Panc1 (cell line): ENCODE measurements at regions not wholly inside any gene's neighbourhood (a gene's known extent, or its start where the extent isn't known, plus 50 kb on each side); places are given as distances from the start of the nearest gene placed in this dataset.

ENCODE experiments used
- ATAC-seq: fragments of 200-7000 bp; cut with Tn5 transposase; 2 replicates; pipeline ENCODE4 v1.9.1; 2020; ENCODE audit warnings: mild to moderate bottlenecking, moderate library complexity
- BruUV-seq: library from RNA; stranded (reverse); fragments of 400-500 nt; replicated peaks from 2 replicates; lab custom pipeline; 2021; lab: Mats Ljungman, UMichigan
- CTCF ChIA-PET: fragments of 300-600 bp; sonication (Branson Sonifier 250); formaldehyde crosslinking; loops from one replicate; lab custom pipeline; 2022; ENCODE audit warnings: antibody characterized with exemption; lab: Charles Lee
- POLR2A ChIA-PET: fragments of 300-600 bp; sonication (Branson Sonifier 250); formaldehyde crosslinking; loops from one replicate; lab custom pipeline; 2022; ENCODE audit warnings: antibody characterized with exemption; lab: Charles Lee
- DNase-seq: peaks from one replicate; pipeline ENCODE4 v3.0.0-alpha.2; 2010; ENCODE audit warnings: low read depth, low spot score
- H3K27ac ChIP-seq: 2 replicates; pipeline ENCODE4 v1.5.1; 2011; ENCODE audit warnings: mild to moderate bottlenecking, low read length, inconsistent platforms
- H3K27me3 ChIP-seq: fragments of 200-500 bp; sonication (Bioruptor generic); 2 replicates; pipeline ENCODE4 v1.6.0; 2014; ENCODE audit warnings: low read length, inconsistent platforms; ENCODE audit not compliant: control insufficient read depth, insufficient read depth
- H3K36me3 ChIP-seq: fragments of 200-500 bp; sonication (Bioruptor generic); 2 replicates; pipeline ENCODE4 v1.5.1; 2014; ENCODE audit warnings: inconsistent platforms, mild to moderate bottlenecking, low read length, moderate library complexity; ENCODE audit not compliant: control insufficient read depth, insufficient read depth
- H3K4me1 ChIP-seq: 2 replicates; pipeline ENCODE4 v1.5.1; 2011; ENCODE audit warnings: inconsistent platforms, mild to moderate bottlenecking, low read length, moderate library complexity; ENCODE audit not compliant: control insufficient read depth, insufficient read depth
- H3K4me3 ChIP-seq, 2 experiments: 2 replicates each; pipeline ENCODE4 v1.5.1; 2011 to 2012; ENCODE audit warnings: low read depth in 2 of 2, low read length in 2 of 2, mild to moderate bottlenecking in 2 of 2, inconsistent platforms in 1 of 2, moderate library complexity in 1 of 2
- H3K9me3 ChIP-seq: fragments of 200-500 bp; sonication (Bioruptor generic); 2 replicates; pipeline ENCODE4 v1.5.1; 2014; ENCODE audit warnings: low read depth, mild to moderate bottlenecking, inconsistent platforms, low read length, moderate library complexity; ENCODE audit not compliant: control insufficient read depth, insufficient read depth
- CTCF ChIP-seq: fragments of 450-650 bp; IDR thresholded peaks from 2 replicates; pipeline ENCODE4 v1.5.1; 2017; ENCODE audit warnings: mild to moderate bottlenecking
- POLR2AphosphoS5 ChIP-seq: IDR thresholded peaks from 2 replicates; pipeline ENCODE4 v1.6.1; 2012; ENCODE audit warnings: mild to moderate bottlenecking, low read depth, low read length, moderate library complexity
- REST ChIP-seq, 2 experiments: IDR thresholded peaks; 2 replicates each; pipeline ENCODE4 v1.6.1; 2011 to 2012; ENCODE audit warnings: low read depth in 2 of 2, control low read depth in 1 of 2, low read length in 1 of 2, mild to moderate bottlenecking in 1 of 2, moderate library complexity in 1 of 2; ENCODE audit not compliant: insufficient read depth in 1 of 2
- SIN3A ChIP-seq: IDR thresholded peaks from 2 replicates; pipeline ENCODE4 v1.6.1; 2012; ENCODE audit warnings: low read depth, mild to moderate bottlenecking, low read length, moderate library complexity, borderline replicate concordance; ENCODE audit not compliant: insufficient read depth
- TCF7L2 ChIP-seq: IDR thresholded peaks from 2 replicates; pipeline ENCODE4 v1.6.1; 2011; ENCODE audit warnings: mild to moderate bottlenecking, low read depth, low read length, inconsistent platforms
- in situ Hi-C: cut with HindIII; loops from 2 replicates; pipeline ENCODE4 v1.10.0; 2016; ENCODE audit warnings: low sequenced_read_pairs, low pct_unique_long_range_greater_than_20kb
- intact Hi-C: fragments of 100-400 bp; cut with micrococcal nuclease; formaldehyde crosslinking; loops from one replicate; pipeline ENCODE4 v1.10.0; 2022; ENCODE audit not compliant: unreplicated experiment

- Histone ChIP-seq H3K27me3 (no peaks in the 10 kb centered on the region), H3K4me1 (no peaks in the 10 kb centered on the region), H3K9me3 (no peaks in the 10 kb centered on the region), H3K4me3 (no peak overlapping the region), H3K36me3 (no peaks in the 10 kb centered on the region), H3K27ac (no peak overlapping the region)
- BruUV-seq = no TSS peak
- intact Hi-C loops (no loop called here), in situ Hi-C loops (no loop called here)
- DNase-seq (no peak), ATAC-seq (no peak)
- TF ChIP-seq POLR2AphosphoS5 (no peak), SIN3A (no peak), TCF7L2 (no peak), REST (IDR thresholded peaks at IDR 0.05; ENCODE audit: insufficient read depth in 1 of 2, low read depth in 2 of 2, low read length in 1 of 2) (no peak), CTCF (no peak)
- ChIA-PET CTCF (no interaction called here), POLR2A (no interaction called here)
Observed at GRCh38 chr5:165360784-165361542, 1855.5 kb downstream of the MAT2B start.

- CTCF ChIA-PET = interaction anchor here (0.6 kb wide), 2 partner anchors 11 to 97 kb away, joined by 3 to 6 read pairs; no protein-coding TSS in a partner anchor
- TF ChIP-seq REST (IDR thresholded peaks at IDR 0.05; ENCODE audit: insufficient read depth in 1 of 2, low read depth in 2 of 2, low read length in 1 of 2) = no peak
- TF ChIP-seq CTCF = no peak
- TF ChIP-seq SIN3A = no peak
- TF ChIP-seq POLR2AphosphoS5 = no peak
- TF ChIP-seq TCF7L2 = no peak
- no peaks in the 10 kb centered on the region for H3K4me1 ChIP-seq
- in situ Hi-C loops = no loop called here
- DNase-seq (no peak), ATAC-seq (no peak)
- H3K36me3 ChIP-seq = no peaks in the 10 kb centered on the region
- H3K27ac ChIP-seq = no peak overlapping the region
- intact Hi-C loops = no loop called here
- H3K27me3 ChIP-seq = no peaks in the 10 kb centered on the region
- POLR2A ChIA-PET = no interaction called here
- no TSS peak for BruUV-seq
- no peak overlapping the region for H3K4me3 ChIP-seq
- no peaks in the 10 kb centered on the region for H3K9me3 ChIP-seq
Observed at GRCh38 chr5:165370233-165370632, 1864.8 kb downstream of the MAT2B start.
